ENCODE measurements at regions not wholly inside any gene's neighbourhood (a gene's known extent, or its start where the extent isn't known, plus 50 kb on each side); places are given as distances from the start of the nearest gene placed in this dataset.
A peak's percentile ranks its signal among the peaks of the same experiment; 100 is the strongest.

DNA sequence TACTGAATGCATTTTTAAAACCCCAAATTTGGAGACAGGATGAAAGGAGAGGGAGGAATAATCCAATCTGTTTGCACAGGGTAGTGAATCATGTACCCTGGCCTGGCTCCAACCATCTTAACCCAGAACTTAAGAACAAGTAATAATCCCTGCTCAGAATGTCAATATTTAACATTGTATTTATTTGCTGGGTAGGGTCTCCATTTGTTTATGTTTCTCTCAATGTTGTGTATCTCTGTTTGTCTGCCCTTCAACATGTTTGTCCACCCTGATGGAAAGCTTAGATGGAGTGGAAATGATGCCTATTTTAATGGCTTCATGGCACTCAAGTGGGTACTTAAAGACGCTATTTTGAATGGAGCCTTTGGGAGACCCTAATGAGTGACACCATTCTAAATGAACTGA, 54.4 kb upstream of the CDC42BPA start:
- peak; percentile 52 for DNase-seq (ENCODE audit: low read depth)

DNA sequence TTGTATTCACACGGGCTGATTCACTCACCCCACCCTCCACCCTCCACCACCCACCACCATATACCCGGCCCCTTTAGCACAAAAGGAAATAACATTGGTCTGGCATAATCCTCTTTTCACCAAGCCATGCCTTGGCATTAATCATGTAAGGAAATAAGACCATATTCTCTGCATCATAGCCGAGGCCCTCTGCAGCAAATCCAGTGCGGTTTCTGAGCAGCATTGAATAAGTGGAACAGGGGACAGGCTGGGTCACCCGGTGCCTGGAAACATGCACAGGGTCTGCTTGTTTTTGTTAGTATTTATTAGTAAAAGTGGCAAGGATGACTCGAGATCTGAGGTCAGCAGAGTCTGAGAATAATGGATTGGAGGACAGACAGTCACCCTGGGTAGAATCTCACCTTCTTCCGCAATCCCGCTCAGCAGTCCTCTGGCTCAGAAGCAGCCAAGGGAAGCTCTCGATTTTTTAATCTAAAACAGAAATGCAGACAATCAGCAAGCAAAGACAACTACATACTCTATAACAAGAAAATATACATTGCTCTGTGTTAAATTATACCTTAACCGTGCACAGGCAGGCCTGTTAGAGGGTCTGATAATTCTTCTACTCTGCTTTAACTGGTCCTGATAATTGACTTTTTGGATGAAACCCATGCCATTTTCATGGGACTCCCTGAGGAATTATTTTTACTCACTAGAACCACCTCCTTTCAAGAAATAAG, 52.4 kb upstream of the CDC42BPA start:
- peak; percentile 41 for DNase-seq (ENCODE audit: low read depth)

DNA sequence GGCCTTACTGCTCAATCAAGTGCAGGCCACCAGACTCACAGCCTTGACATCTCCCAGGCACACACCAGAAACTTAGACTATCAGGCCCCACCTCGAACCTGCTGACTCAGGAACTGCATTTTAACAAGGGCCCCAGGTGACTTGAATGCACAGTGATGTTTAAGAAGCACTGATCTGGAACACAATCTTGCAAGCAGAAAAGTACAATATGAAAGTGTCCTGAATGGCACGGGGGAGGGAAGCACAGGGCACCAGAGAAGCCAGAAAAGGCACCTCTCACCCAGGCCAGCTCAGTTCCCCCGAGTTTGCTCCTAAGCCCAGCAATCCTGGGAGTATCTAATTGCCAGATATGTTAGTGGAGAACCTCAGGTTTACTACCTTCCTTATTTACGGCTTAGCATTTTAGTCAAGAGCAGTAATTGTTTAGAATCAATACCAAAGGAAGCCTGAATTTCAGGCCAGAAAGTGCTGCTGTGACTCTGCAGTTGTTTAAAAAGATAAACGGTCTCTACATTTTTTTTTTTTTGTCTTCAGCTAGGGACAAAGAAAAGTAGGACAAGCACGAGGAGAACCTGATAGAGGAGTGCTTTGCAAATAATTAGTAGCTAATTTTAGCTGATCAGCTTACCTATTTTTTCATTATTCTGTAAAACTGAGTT, 50.9 kb upstream of the CDC42BPA start:
- DNase-seq (ENCODE audit: low read depth) = peak; percentile 81
